Heart right ventricle (tissue), 16 donors: ENCODE measurements at regions not wholly inside any gene's neighbourhood (a gene's known extent, or its start where the extent isn't known, plus 50 kb on each side); places are given as distances from the start of the nearest gene placed in this dataset.

Experiments used
- ATAC-seq, 8 donors: fragments of 200-7000 bp; cut with Tn5 transposase; one replicate each; pipeline ENCODE4 v1.9.1; 2020; ENCODE audit warnings: mild to moderate bottlenecking in 8 of 8, moderate library complexity in 8 of 8, moderate number of reproducible peaks in 1 of 8
- DNase-seq, 2 donors: peaks; one replicate each; pipeline ENCODE4 v3.0.0-alpha.2; 2020
- H3K27ac ChIP-seq, 10 donors: fragments of 200-600 bp; sonication (generic) in 2 of 10; one replicate each; pipeline versions ENCODE4 v1.5.0 to v1.8.0; 2020 to 2022; ENCODE audit warnings: mild to moderate bottlenecking in 3 of 10
- H3K27me3 ChIP-seq, 7 donors: fragments of 200-600 bp; one replicate each; pipeline ENCODE4 v1.8.0; 2021 to 2022; ENCODE audit warnings: mild to moderate bottlenecking in 2 of 7
- H3K36me3 ChIP-seq, 9 donors: fragments of 200-600 bp; sonication (generic) in 1 of 9; one replicate each; pipeline versions ENCODE4 v1.5.0 to v1.8.0; 2020 to 2022; ENCODE audit warnings: mild to moderate bottlenecking in 2 of 9
- H3K4me1 ChIP-seq, 9 donors: fragments of 200-600 bp; sonication (generic) in 1 of 9; one replicate each; pipeline versions ENCODE4 v1.5.0 to v1.8.0; 2020 to 2022; ENCODE audit warnings: mild to moderate bottlenecking in 4 of 9
- H3K4me3 ChIP-seq, 10 donors: fragments of 200-600 bp; sonication (generic) in 2 of 10; one replicate each; pipeline versions ENCODE4 v1.5.0 to v1.8.0; 2020 to 2022; ENCODE audit warnings: mild to moderate bottlenecking in 7 of 10, moderate library complexity in 2 of 10
- H3K9me3 ChIP-seq, 11 donors: fragments of 200-600 bp in 10 of 11; sonication (generic) in 2 of 11; one replicate each; pipeline versions ENCODE4 v1.5.0 to v1.8.0; 2013 to 2022; ENCODE audit warnings: mild to moderate bottlenecking in 2 of 11, control low read depth in 1 of 11, moderate library complexity in 1 of 11
- CTCF ChIP-seq, 9 donors: fragments of 200-600 bp; sonication (generic) in 2 of 9; IDR thresholded peaks; one replicate each; pipeline versions ENCODE4 v1.5.0 to v1.8.0; 2021 to 2022; ENCODE audit warnings: antibody characterized with exemption in 9 of 9, mild to moderate bottlenecking in 5 of 9, moderate library complexity in 1 of 9
- WGBS, 2 donors: extraction: QIAGEN DNeasy Blood & Tissue Kit; methylation state at CpG; one replicate each; pipeline ENCODE4 v1.1.7; 2013; ENCODE audit warnings: inconsistent platforms in 1 of 2; 5-methylcytosine and 5-hydroxymethylcytosine counted together
- intact Hi-C, 10 donors: fragments of 100-400 bp; cut with DNase I; formaldehyde crosslinking; loops; one replicate each; pipeline versions ENCODE4 v1.11.1 to v1.14.2; 2022
- donor health status: Arrhythmogenic right ventricular cardiomyopathy.
- donor health status: ischemic (EF 13 %, LVEDD 7.1; RV severe dilation, severe dysfunction).
- donor health status: healthy with polysubstance abuse.
- donor health status: DM: no; HTN: yes; CAD: no.
- donor health status: DM: no; HTN: no; CAD: no.
- donor health status: ischemic (EF 25% LVEDD 6.9; RV normal size, moderate dysfunction).
- donor health status: ischemic (EF 25% LVEDD 5.7; RV mildly dilated, moderate dysfunction).
- donor health status: healthy.
- donor health status: DM: yes; HTN: yes; CAD: no.
- donor health status: Ischemic cardiomyopathy.
- donor health status: ischemic (EF 35%, LVEDD 5.7; RV mildly dilated, moderate dysfunction).
- donor health status: nonischemic (EF 11% LVEDD 7.7; RV severe dilation, severe dysfunction).
- donor health status: DM: yes; HTN: yes; CAD: no.
- donor health status: PGD.
- donor health status: ischemic (EF 29% LVEDD 5.4; RV normal size, mild dysfunction).
- donor health status: nonischemic (EF 23%, LVEDD 6.1; RV moderate dilation, normal function).

- no peak overlapping the region for H3K4me3 ChIP-seq
- DNase-seq (no peak), ATAC-seq (no peak)
- peaks cover 0 to 6% (median 0%) of the 10 kb centered on the region in 9 donors for H3K4me1 ChIP-seq
- no peak overlapping the region for H3K27ac ChIP-seq
- intact Hi-C loops, result no loop called here
- H3K27me3 ChIP-seq, result no peaks in the 10 kb centered on the region
- H3K9me3 ChIP-seq, result no peaks in the 10 kb centered on the region
- TF ChIP-seq CTCF (IDR thresholded peaks at IDR 0.05), result no peak
- no peaks in the 10 kb centered on the region for H3K36me3 ChIP-seq
- WGBS, 2 donors, result 89% methylated on average over 8 of the region's 8 CpGs
Observed at GRCh38 chr2:8335801-8336200, 346.1 kb upstream of the ID2 start.

GRCh38 chr2:8337321-8337720 lies 344.5 kb upstream of the ID2 start:
- Histone ChIP-seq H3K27ac (no peak overlapping the region), H3K4me1 (peaks cover 0 to 6% (median 0%) of the 10 kb centered on the region in 9 donors), H3K4me3 (no peak overlapping the region), H3K27me3 (no peaks in the 10 kb centered on the region), H3K36me3 (no peaks in the 10 kb centered on the region), H3K9me3 (no peaks in the 10 kb centered on the region)
- DNase-seq (no peak), ATAC-seq (no peak)
- intact Hi-C loops, result no loop called here
- TF ChIP-seq CTCF (IDR thresholded peaks at IDR 0.05), result no peak
- WGBS, 2 donors, result 90 to 93% methylated on average over 4 of the region's 4 CpGs

- DNase-seq (no peak), ATAC-seq (no peak)
- no peaks in the 10 kb centered on the region for H3K4me1 ChIP-seq
- no peaks in the 10 kb centered on the region for H3K36me3 ChIP-seq
- H3K27ac ChIP-seq, result no peak overlapping the region
- H3K4me3 ChIP-seq, result no peak overlapping the region
- H3K9me3 ChIP-seq, result no peaks in the 10 kb centered on the region
- H3K27me3 ChIP-seq, result no peaks in the 10 kb centered on the region
- intact Hi-C loops, result no loop called here
- no peak for TF ChIP-seq CTCF (IDR thresholded peaks at IDR 0.05)
- WGBS, 2 donors, result 56 to 65% methylated on average over 3 of the region's 3 CpGs
Observed at GRCh38 chr2:8342407-8342806, 339.4 kb upstream of the ID2 start.

- Histone ChIP-seq H3K4me3 (no peak overlapping the region), H3K27me3 (no peaks in the 10 kb centered on the region), H3K36me3 (no peaks in the 10 kb centered on the region), H3K9me3 (no peaks in the 10 kb centered on the region), H3K4me1 (no peaks in the 10 kb centered on the region), H3K27ac (no peak overlapping the region)
- WGBS, 2 donors, result 90 to 100% methylated on average over 2 of the region's 2 CpGs
- DNase-seq, result no peak
- intact Hi-C loops, result no loop called here
- no peak for ATAC-seq
- no peak for TF ChIP-seq CTCF (IDR thresholded peaks at IDR 0.05)
Observed at GRCh38 chr2:8343031-8343430, 338.8 kb upstream of the ID2 start.
